LNCaP clone FGC (cell line): ENCODE measurements at regions not wholly inside any gene's neighbourhood (a gene's known extent, or its start where the extent isn't known, plus 50 kb on each side); places are given as distances from the start of the nearest gene placed in this dataset.
A peak's percentile ranks its signal among the peaks of the same experiment; 100 is the strongest.

ENCODE experiments used
- DNase-seq: peaks from one replicate; pipeline ENCODE4 v3.0.0-alpha.2; 2011; ENCODE audit warnings: low read depth
- H3K4me3 ChIP-seq: 2 replicates; pipeline ENCODE4 v1.5.1; 2011; ENCODE audit warnings: mild to moderate bottlenecking, low read depth, low read length, control low read depth
- CTCF ChIP-seq: IDR thresholded peaks from 2 replicates; pipeline ENCODE4 v1.5.1; 2012; ENCODE audit warnings: mild to moderate bottlenecking; ENCODE audit not compliant: control insufficient read depth, insufficient read depth; ENCODE audit errors: extremely low read depth

- no peak for TF ChIP-seq CTCF
- H3K4me3 ChIP-seq, result no peak overlapping the region
- no peak for DNase-seq
Measured at GRCh38 chr7:127448566-127448965, 56.1 kb upstream of the ZNF800 start.

GRCh38 chr7:127447326-127447945, 54.9 kb upstream of the ZNF800 start:
- TF ChIP-seq CTCF, result peak; percentile 80
- peak; percentile 66 for DNase-seq
- no peak overlapping the region for H3K4me3 ChIP-seq

DNA sequence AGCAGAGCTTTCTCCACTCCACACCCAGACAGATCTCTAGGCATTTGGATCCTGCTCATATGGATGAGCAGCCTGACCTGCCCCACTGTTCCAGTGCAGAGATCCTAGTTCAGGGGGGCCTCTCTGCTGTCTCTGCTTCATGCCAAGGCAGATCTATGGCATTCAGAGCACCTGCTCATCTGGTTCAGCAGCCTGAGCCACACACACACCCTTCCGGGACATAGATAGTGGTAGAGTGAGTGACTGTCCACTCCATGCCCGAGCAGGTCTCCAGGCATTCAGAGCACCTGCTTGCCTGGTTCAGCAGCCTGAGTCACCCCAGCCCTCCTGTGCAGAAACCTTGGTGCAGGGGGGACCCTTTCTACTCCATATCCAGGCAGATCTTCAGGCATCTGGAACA, 54.3 kb upstream of the ZNF800 start:
- TF ChIP-seq CTCF, result no peak
- DNase-seq, result no peak
- no peak overlapping the region for H3K4me3 ChIP-seq
